ENCODE measurements at regions not wholly inside any gene's neighbourhood (a gene's known extent, or its start where the extent isn't known, plus 50 kb on each side); places are given as distances from the start of the nearest gene placed in this dataset.

GRCh38 chr6:87753131-87753685, 51.2 kb upstream of the AKIRIN2 start:
- TF ChIP-seq, protein P1, sequence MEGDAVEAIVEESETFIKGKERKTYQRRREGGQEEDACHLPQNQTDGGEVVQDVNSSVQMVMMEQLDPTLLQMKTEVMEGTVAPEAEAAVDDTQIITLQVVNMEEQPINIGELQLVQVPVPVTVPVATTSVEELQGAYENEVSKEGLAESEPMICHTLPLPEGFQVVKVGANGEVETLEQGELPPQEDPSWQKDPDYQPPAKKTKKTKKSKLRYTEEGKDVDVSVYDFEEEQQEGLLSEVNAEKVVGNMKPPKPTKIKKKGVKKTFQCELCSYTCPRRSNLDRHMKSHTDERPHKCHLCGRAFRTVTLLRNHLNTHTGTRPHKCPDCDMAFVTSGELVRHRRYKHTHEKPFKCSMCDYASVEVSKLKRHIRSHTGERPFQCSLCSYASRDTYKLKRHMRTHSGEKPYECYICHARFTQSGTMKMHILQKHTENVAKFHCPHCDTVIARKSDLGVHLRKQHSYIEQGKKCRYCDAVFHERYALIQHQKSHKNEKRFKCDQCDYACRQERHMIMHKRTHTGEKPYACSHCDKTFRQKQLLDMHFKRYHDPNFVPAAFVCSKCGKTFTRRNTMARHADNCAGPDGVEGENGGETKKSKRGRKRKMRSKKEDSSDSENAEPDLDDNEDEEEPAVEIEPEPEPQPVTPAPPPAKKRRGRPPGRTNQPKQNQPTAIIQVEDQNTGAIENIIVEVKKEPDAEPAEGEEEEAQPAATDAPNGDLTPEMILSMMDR (conservative IDR thresholded peaks at IDR 0.05; ENCODE audit: low read length), result no peak
- no peak for TF ChIP-seq EZH2phosphoT487 (IDR thresholded peaks at IDR 0.05; ENCODE audit: borderline replicate concordance, low read depth, low read length)
